K562 (cell line): ENCODE measurements at regions not wholly inside any gene's neighbourhood (a gene's known extent, or its start where the extent isn't known, plus 50 kb on each side); places are given as distances from the start of the nearest gene placed in this dataset.

Source experiments
- ATAC-seq: fragments of 200-7000 bp; cut with Tn5 transposase; 3 replicates; pipeline ENCODE4 v1.9.1; 2020; ENCODE audit warnings: moderate library complexity
- BruUV-seq: library from RNA; stranded (reverse); fragments of 400-500 nt; replicated peaks from 2 replicates; lab custom pipeline; 2021; lab: Mats Ljungman, UMichigan
- CTCF ChIA-PET: fragments of 300-600 bp; formaldehyde crosslinking; extraction: SDS; loops from one replicate; lab custom pipeline; 2021; ENCODE audit warnings: low intra/inter-chr PET ratio; lab: Yijun Ruan, JAX
- POLR2A ChIA-PET: fragments of 300-600, 350-650 bp; sonication (Branson Sonifier 250); formaldehyde crosslinking; extraction: SDS; loops from one replicate; lab custom pipeline; 2021; ENCODE audit warnings: antibody characterized with exemption, inconsistent platforms; lab: Yijun Ruan, JAX
- DNase-seq, 4 experiments: peaks; one replicate each; pipeline versions ENCODE4 v3.0.0 to v3.0.0-alpha.2; 2011 to 2018; ENCODE audit warnings: low spot score in 3 of 4, mixed read lengths in 3 of 4; ENCODE audit errors: extremely low read depth in 1 of 4
- FAIRE-seq: peaks from 2 replicates; lab custom pipeline; 2011; peaks lifted over from hg19 to GRCh38; lab: Jason Lieb, UNC
- H2AFZ ChIP-seq: 2 replicates; pipeline ENCODE4 v1.6.0; 2011; ENCODE audit warnings: low read depth, low read length, control low read depth, inconsistent platforms
- H3K27ac ChIP-seq: fragments of 200-600 bp; 3 replicates; pipeline ENCODE4 v1.8.0; 2011; ENCODE audit warnings: low read depth, mild to moderate bottlenecking, control low read depth, inconsistent platforms, low read length, moderate library complexity, mixed read lengths; ENCODE audit errors: extremely low read depth
- H3K27me3 ChIP-seq, 2 experiments: fragments of 300-600 bp in 1 of 2; 2 replicates in 1 of 2; 3 replicates in 1 of 2; pipeline versions ENCODE4 v1.6.0 to v1.8.0; 2011; ENCODE audit warnings: inconsistent platforms in 2 of 2, low read length in 2 of 2, mild to moderate bottlenecking in 1 of 2, mixed read lengths in 1 of 2, moderate library complexity in 1 of 2; ENCODE audit not compliant: control insufficient read depth in 2 of 2, insufficient read depth in 2 of 2
- H3K36me3 ChIP-seq: fragments of 300-600 bp; 3 replicates; pipeline ENCODE4 v1.8.0; 2011; ENCODE audit warnings: mild to moderate bottlenecking, low read length, inconsistent platforms; ENCODE audit not compliant: control insufficient read depth, insufficient read depth
- H3K4me1 ChIP-seq, 2 experiments: fragments of 200-600 bp in 1 of 2; replicated peaks in 1 of 2; 2 replicates in 1 of 2; 3 replicates in 1 of 2; pipeline versions ENCODE4 v1.5.1 to v1.8.0; 2011; ENCODE audit warnings: inconsistent platforms in 2 of 2, low read length in 2 of 2, mild to moderate bottlenecking in 1 of 2, mixed read lengths in 1 of 2, moderate library complexity in 1 of 2; ENCODE audit not compliant: control insufficient read depth in 2 of 2, insufficient read depth in 2 of 2
- H3K4me2 ChIP-seq: 2 replicates; pipeline ENCODE4 v1.6.1; 2011; ENCODE audit warnings: low read length, control low read depth, inconsistent platforms, mixed read lengths; ENCODE audit not compliant: insufficient read depth
- H3K4me3 ChIP-seq: fragments of 200-600 bp; sonication (generic), shearing (Covaris generic); 2 replicates; pipeline ENCODE4 v1.5.1; 2016; ENCODE audit warnings: control low read depth, inconsistent platforms
- H3K79me2 ChIP-seq: fragments of 200-600 bp; 3 replicates; pipeline ENCODE4 v1.8.0; 2011; ENCODE audit warnings: low read length, inconsistent platforms; ENCODE audit not compliant: control insufficient read depth, insufficient read depth
- H3K9ac ChIP-seq, 2 experiments: 2 replicates each; pipeline versions ENCODE4 v1.6.0 to v1.6.1; 2011; ENCODE audit warnings: low read depth in 2 of 2, low read length in 2 of 2, control low read depth in 1 of 2, inconsistent platforms in 1 of 2, mild to moderate bottlenecking in 1 of 2, mixed read lengths in 1 of 2; ENCODE audit not compliant: insufficient read depth in 1 of 2
- H3K9me1 ChIP-seq: one replicate; pipeline ENCODE4 v1.6.0; 2011; ENCODE audit warnings: inconsistent platforms, mild to moderate bottlenecking, low read length, moderate library complexity; ENCODE audit not compliant: control insufficient read depth, insufficient read depth
- H3K9me3 ChIP-seq: replicated peaks from 2 replicates; pipeline ENCODE4 v1.5.1; 2011; ENCODE audit warnings: low read depth, low read length, inconsistent platforms; ENCODE audit not compliant: control insufficient read depth, insufficient read depth
- H4K20me1 ChIP-seq: replicated peaks from 2 replicates; pipeline ENCODE4 v1.6.1; 2011; ENCODE audit warnings: low read length, inconsistent platforms, mixed read lengths; ENCODE audit not compliant: control insufficient read depth, insufficient read depth
- CBX2 ChIP-seq: fragments of 200-600 bp; sonication (generic); IDR thresholded peaks from one replicate; pipeline ENCODE4 v1.6.1; 2012; ENCODE audit warnings: mild to moderate bottlenecking, low read length, inconsistent platforms; ENCODE audit not compliant: insufficient read depth, poor library complexity, severe bottlenecking
- MXI1 ChIP-seq: IDR thresholded peaks from 2 replicates; pipeline ENCODE4 v1.6.1; 2011; ENCODE audit warnings: low read depth, mild to moderate bottlenecking, improper control_type of control experiment, low read length
- SMAD2 ChIP-seq: fragments of 150-350 bp; IDR thresholded peaks from 2 replicates; pipeline ENCODE4 v1.6.1; 2014; ENCODE audit warnings: low read depth, mild to moderate bottlenecking, low read length
- TEAD2 ChIP-seq: fragments of 450-650 bp; IDR thresholded peaks from 2 replicates; pipeline ENCODE4 v1.6.1; 2016; ENCODE audit warnings: missing genetic modification characterization, control low read depth, missing compliant biosample characterization
- WGBS: fragments of 100-300 bp; shearing (Covaris generic); methylation state at CpG from one replicate; pipeline ENCODE4 v1.1.6; 2016; ENCODE audit warnings: low coverage, mixed read lengths; ENCODE audit not compliant: insufficient coverage; ENCODE audit errors: missing lambda C conversion rate; 5-methylcytosine and 5-hydroxymethylcytosine counted together
- in situ Hi-C: fragments of 300-500 bp; cut with MboI; formaldehyde crosslinking; loops from 4 replicates; pipeline ENCODE4 v1.15.0; 2018; ENCODE audit warnings: inconsistent platforms, mixed read lengths
- intact Hi-C: fragments of 100-400 bp; cut with micrococcal nuclease; formaldehyde crosslinking; loops from 2 replicates; pipeline ENCODE4 v1.14.2; 2022

- no peak for TF ChIP-seq SMAD2
- TF ChIP-seq TEAD2 (tag), result no peak
These were observed 82.1 kb upstream of the MOCS2 start (continued) for GRCh38 chr5:53191548-53192165.

- DNase-seq (no peak), FAIRE-seq (no peak), ATAC-seq (no peak)
- Histone ChIP-seq H3K27ac (no peak overlapping the region), H3K79me2 (no peaks in the 10 kb centered on the region), H3K9me3 (no peaks in the 10 kb centered on the region), H3K4me1 (no peaks in the 10 kb centered on the region), H3K27me3 (no peaks in the 10 kb centered on the region; a peak in 1 of 5 replicates), H3K9ac (no peak overlapping the region), H3K9me1 (no peaks in the 10 kb centered on the region), H3K4me3 (no peak overlapping the region), H3K4me2 (no peak overlapping the region), H4K20me1 (no peaks in the 10 kb centered on the region), H2AFZ (no peak overlapping the region), H3K36me3 (no peaks in the 10 kb centered on the region)
- POLR2A ChIA-PET, result interaction anchor here (0.5 to 0.6 kb wide), 2 partner anchors 40 to 255 kb away, joined by 3 read pairs; no protein-coding TSS in a partner anchor
- intact Hi-C loops (no loop called here), in situ Hi-C loops (no loop called here)
- CTCF ChIA-PET, result no interaction called here
- WGBS, result 0% methylated on average over 2 of the region's 2 CpGs
- no peak for TF ChIP-seq CBX2
- no peak for TF ChIP-seq MXI1
- BruUV-seq, result no TSS peak
These were observed 84.5 kb upstream of the MOCS2 start for GRCh38 chr5:53194086-53194485.
